ENCODE measurements at regions not wholly inside any gene's neighbourhood (a gene's known extent, or its start where the extent isn't known, plus 50 kb on each side); places are given as distances from the start of the nearest gene placed in this dataset.

GRCh38 chr4:177079327-177079726, 230.3 kb upstream of the NEIL3 start:
- TF ChIP-seq, protein P1, sequence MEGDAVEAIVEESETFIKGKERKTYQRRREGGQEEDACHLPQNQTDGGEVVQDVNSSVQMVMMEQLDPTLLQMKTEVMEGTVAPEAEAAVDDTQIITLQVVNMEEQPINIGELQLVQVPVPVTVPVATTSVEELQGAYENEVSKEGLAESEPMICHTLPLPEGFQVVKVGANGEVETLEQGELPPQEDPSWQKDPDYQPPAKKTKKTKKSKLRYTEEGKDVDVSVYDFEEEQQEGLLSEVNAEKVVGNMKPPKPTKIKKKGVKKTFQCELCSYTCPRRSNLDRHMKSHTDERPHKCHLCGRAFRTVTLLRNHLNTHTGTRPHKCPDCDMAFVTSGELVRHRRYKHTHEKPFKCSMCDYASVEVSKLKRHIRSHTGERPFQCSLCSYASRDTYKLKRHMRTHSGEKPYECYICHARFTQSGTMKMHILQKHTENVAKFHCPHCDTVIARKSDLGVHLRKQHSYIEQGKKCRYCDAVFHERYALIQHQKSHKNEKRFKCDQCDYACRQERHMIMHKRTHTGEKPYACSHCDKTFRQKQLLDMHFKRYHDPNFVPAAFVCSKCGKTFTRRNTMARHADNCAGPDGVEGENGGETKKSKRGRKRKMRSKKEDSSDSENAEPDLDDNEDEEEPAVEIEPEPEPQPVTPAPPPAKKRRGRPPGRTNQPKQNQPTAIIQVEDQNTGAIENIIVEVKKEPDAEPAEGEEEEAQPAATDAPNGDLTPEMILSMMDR (IDR thresholded peaks at IDR 0.05) = no peak
- TF ChIP-seq EP300 (IDR thresholded peaks at IDR 0.05) (no peak), POLR2A (IDR thresholded peaks at IDR 0.05) (no peak)
